ENCODE measurements at regions not wholly inside any gene's neighbourhood (a gene's known extent, or its start where the extent isn't known, plus 50 kb on each side); places are given as distances from the start of the nearest gene placed in this dataset.

DNA sequence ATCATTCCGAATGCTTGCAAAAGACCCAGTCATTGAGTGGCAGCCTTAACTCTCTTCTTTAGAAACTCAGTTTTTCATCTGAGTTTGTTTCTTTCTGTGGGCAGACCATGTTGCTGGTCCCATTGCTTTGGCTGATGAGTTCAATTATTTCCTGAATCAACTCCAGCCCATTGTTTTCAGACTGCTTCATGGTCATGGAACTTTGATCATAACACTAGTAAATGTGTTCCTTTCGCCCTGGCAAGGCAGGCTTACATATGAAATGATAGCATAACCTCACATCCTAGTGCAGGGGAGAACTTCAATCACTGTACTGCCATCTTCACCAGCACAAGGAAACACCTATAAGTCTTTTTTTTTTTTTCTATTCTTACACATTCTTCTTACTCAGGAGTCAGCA is 50.0 kb upstream of the DUSP10 start:
- POLR2A ChIA-PET: no interaction called here
- Histone ChIP-seq H4K20me1 (ENCODE audit: insufficient read depth) (no peaks in the 10 kb centered on the region), H2AFZ (ENCODE audit: low read depth, low read length, poor library complexity, severe bottlenecking) (no peak overlapping the region), H3K27ac (ENCODE audit: low read depth, low read length) (no peak overlapping the region), H3K9me2 (ENCODE audit: insufficient read depth) (no peaks in the 10 kb centered on the region), H3K9me3 (ENCODE audit: control insufficient read depth in 1 of 2, insufficient read depth in 1 of 2, low read depth in 1 of 2, low read length in 2 of 2) (no peaks in the 10 kb centered on the region), H3K4me1 (ENCODE audit: control insufficient read depth in 1 of 2, insufficient read depth in 2 of 2, low read length in 2 of 2) (no peaks in the 10 kb centered on the region), H3K9ac (ENCODE audit: low read length) (no peak overlapping the region), H3K4me2 (ENCODE audit: low read length) (no peak overlapping the region), H3K27me3 (ENCODE audit: insufficient read depth, low read length) (no peaks in the 10 kb centered on the region), H3K4me3 (replicated peaks in 1 of 2; ENCODE audit: low read depth in 1 of 2, low read length in 2 of 2) (no peak overlapping the region), H3K79me2 (ENCODE audit: insufficient read depth, low read length) (no peaks in the 10 kb centered on the region), H3K36me3 (ENCODE audit: control insufficient read depth in 1 of 2, insufficient read depth in 2 of 2, low read length in 2 of 2) (no peaks in the 10 kb centered on the region)
- BruUV-seq (replicated peaks): no TSS peak
- TF ChIP-seq JUND (IDR thresholded peaks at IDR 0.05) (no peak), CTCF (IDR thresholded peaks at IDR 0.05 in 2 of 3, conservative IDR thresholded peaks at IDR 0.05 in 1 of 3; ENCODE audit: borderline replicate concordance in 1 of 3, insufficient read depth in 1 of 3, low read depth in 2 of 3, low read length in 2 of 3) (no peak), SP1 (IDR thresholded peaks at IDR 0.05; ENCODE audit: low read depth) (no peak), ELF1 (IDR thresholded peaks at IDR 0.05; ENCODE audit: borderline replicate concordance, low read depth) (no peak), ZFX (IDR thresholded peaks at IDR 0.05) (no peak), REST (IDR thresholded peaks at IDR 0.05; ENCODE audit: low read depth) (no peak), POLR2A (IDR thresholded peaks at IDR 0.05; ENCODE audit: borderline replicate concordance, extremely low read depth, insufficient read depth, insufficient read length) (no peak), CBX3 (IDR thresholded peaks at IDR 0.05; ENCODE audit: low read depth) (no peak)
- TF ChIP-seq, protein P1, sequence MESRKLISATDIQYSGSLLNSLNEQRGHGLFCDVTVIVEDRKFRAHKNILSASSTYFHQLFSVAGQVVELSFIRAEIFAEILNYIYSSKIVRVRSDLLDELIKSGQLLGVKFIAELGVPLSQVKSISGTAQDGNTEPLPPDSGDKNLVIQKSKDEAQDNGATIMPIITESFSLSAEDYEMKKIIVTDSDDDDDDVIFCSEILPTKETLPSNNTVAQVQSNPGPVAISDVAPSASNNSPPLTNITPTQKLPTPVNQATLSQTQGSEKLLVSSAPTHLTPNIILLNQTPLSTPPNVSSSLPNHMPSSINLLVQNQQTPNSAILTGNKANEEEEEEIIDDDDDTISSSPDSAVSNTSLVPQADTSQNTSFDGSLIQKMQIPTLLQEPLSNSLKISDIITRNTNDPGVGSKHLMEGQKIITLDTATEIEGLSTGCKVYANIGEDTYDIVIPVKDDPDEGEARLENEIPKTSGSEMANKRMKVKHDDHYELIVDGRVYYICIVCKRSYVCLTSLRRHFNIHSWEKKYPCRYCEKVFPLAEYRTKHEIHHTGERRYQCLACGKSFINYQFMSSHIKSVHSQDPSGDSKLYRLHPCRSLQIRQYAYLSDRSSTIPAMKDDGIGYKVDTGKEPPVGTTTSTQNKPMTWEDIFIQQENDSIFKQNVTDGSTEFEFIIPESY (IDR thresholded peaks at IDR 0.05; ENCODE audit: extremely low read depth, insufficient replicate concordance, low read length): no peak
- TF ChIP-seq, protein P2, sequence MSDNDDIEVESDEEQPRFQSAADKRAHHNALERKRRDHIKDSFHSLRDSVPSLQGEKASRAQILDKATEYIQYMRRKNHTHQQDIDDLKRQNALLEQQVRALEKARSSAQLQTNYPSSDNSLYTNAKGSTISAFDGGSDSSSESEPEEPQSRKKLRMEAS (IDR thresholded peaks at IDR 0.05): no peak
- TF ChIP-seq, protein P3, sequence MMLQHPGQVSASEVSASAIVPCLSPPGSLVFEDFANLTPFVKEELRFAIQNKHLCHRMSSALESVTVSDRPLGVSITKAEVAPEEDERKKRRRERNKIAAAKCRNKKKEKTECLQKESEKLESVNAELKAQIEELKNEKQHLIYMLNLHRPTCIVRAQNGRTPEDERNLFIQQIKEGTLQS (IDR thresholded peaks at IDR 0.05): no peak
- CTCF ChIA-PET: no interaction called here
- no peak for DNase-seq (ENCODE audit: low read depth, low spot score)
- RAD21 ChIA-PET (ENCODE audit: low non-redundant PET in 1 of 2, low total read pairs in 2 of 2, uncharacterized antibody in 2 of 2, unreplicated experiment in 2 of 2): no interaction called here
- intact Hi-C loops (cut with micrococcal nuclease): no loop called here
- no peak for ATAC-seq

Measured in HCT116 (cell line).